SK-N-MC (cell line): ENCODE measurements at regions not wholly inside any gene's neighbourhood (a gene's known extent, or its start where the extent isn't known, plus 50 kb on each side); places are given as distances from the start of the nearest gene placed in this dataset.
"Not testable (repeated sequence)": the region's sequence is repeated elsewhere in the genome, so short reads cannot be mapped to it uniquely, and the experiment has no call there.

Experiments
- EZH2 ChIP-seq: fragments of 200-600 bp; sonication (generic); IDR thresholded peaks from one replicate; pipeline ENCODE4 v1.6.1; 2017; ENCODE audit warnings: antibody characterized with exemption
- POLR2AphosphoS5 ChIP-seq: IDR thresholded peaks from 2 replicates; pipeline ENCODE4 v1.6.1; 2012; ENCODE audit warnings: mild to moderate bottlenecking, low read depth, low read length, borderline replicate concordance

- not testable (repeated sequence) for TF ChIP-seq EZH2, POLR2AphosphoS5
Observed at GRCh38 chr7:94788378-94788777, 119.0 kb upstream of the PPP1R9A start.
